ENCODE measurements at regions not wholly inside any gene's neighbourhood (a gene's known extent, or its start where the extent isn't known, plus 50 kb on each side); places are given as distances from the start of the nearest gene placed in this dataset.

- no peak for DNase-seq (ENCODE audit: low spot score)
- intact Hi-C loops (cut with DNase I), result no loop called here
These were observed 135.1 kb upstream of the KLHL25 start for GRCh38 chr15:85929786-85930185.

GRCh38 chr15:85932391-85932790 is 137.7 kb upstream of the KLHL25 start:
- DNase-seq (ENCODE audit: low spot score), result no peak
- intact Hi-C loops (cut with DNase I), result no loop called here

- intact Hi-C loops (cut with DNase I), result no loop called here
- DNase-seq (ENCODE audit: low spot score), result no peak
These were observed 140.0 kb upstream of the KLHL25 start for GRCh38 chr15:85934691-85935090.

GRCh38 chr15:85935182-85935581 is 140.5 kb upstream of the KLHL25 start:
- DNase-seq (ENCODE audit: low spot score), result no peak
- intact Hi-C loops (cut with DNase I), result no loop called here

GRCh38 chr15:85937661-85938060 is 142.0 kb upstream of the AGBL1 start:
- intact Hi-C loops (cut with DNase I), result no loop called here
- DNase-seq (ENCODE audit: low spot score), result no peak

GRCh38 chr15:85941186-85941855 is 138.3 kb upstream of the AGBL1 start:
- DNase-seq (ENCODE audit: low spot score), result no peak
- intact Hi-C loops (cut with DNase I), result no loop called here

- intact Hi-C loops (cut with DNase I), result no loop called here
- no peak for DNase-seq (ENCODE audit: low spot score)
These were observed 137.0 kb upstream of the AGBL1 start for GRCh38 chr15:85942632-85943031.

GRCh38 chr15:85943151-85943550 is 136.5 kb upstream of the AGBL1 start:
- DNase-seq (ENCODE audit: low spot score), result no peak
- intact Hi-C loops (cut with DNase I), result no loop called here

GRCh38 chr15:85943791-85944190 is 135.9 kb upstream of the AGBL1 start:
- no peak for DNase-seq (ENCODE audit: low spot score)
- intact Hi-C loops (cut with DNase I), result no loop called here

- intact Hi-C loops (cut with DNase I), result no loop called here
These were observed 132.7 kb upstream of the AGBL1 start for GRCh38 chr15:85947021-85947420.

GRCh38 chr15:85947936-85948335 is 131.7 kb upstream of the AGBL1 start:
- intact Hi-C loops (cut with DNase I), result no loop called here
- no peak for DNase-seq (ENCODE audit: low spot score)

More at GRCh38 chr15:85947021-85947420, 132.7 kb upstream of the AGBL1 start:
- no peak for DNase-seq (ENCODE audit: low spot score)

GRCh38 chr15:85950101-85950500 is 129.6 kb upstream of the AGBL1 start:
- no peak for DNase-seq (ENCODE audit: low spot score)
- intact Hi-C loops (cut with DNase I), result no loop called here

- no peak for DNase-seq (ENCODE audit: low spot score)
- intact Hi-C loops (cut with DNase I), result loop anchor here in 1 of 2 donors (2.0 kb wide), 1 partner anchor 28 kb away; no protein-coding TSS in a partner anchor
These were observed 125.1 kb upstream of the AGBL1 start for GRCh38 chr15:85954586-85954985.

- DNase-seq (ENCODE audit: low spot score), result no peak
- intact Hi-C loops (cut with DNase I), result loop anchor here in 1 of 2 donors (2.0 kb wide), 1 partner anchor 27 kb away; no protein-coding TSS in a partner anchor
These were observed 123.9 kb upstream of the AGBL1 start for GRCh38 chr15:85955501-85956391.

- no peak for DNase-seq (ENCODE audit: low spot score)
- intact Hi-C loops (cut with DNase I), result no loop called here
These were observed 123.0 kb upstream of the AGBL1 start for GRCh38 chr15:85956532-85957275.

- no peak for DNase-seq (ENCODE audit: low spot score)
- intact Hi-C loops (cut with DNase I), result no loop called here
These were observed 120.1 kb upstream of the AGBL1 start for GRCh38 chr15:85959611-85960010.

- DNase-seq (ENCODE audit: low spot score), result no peak
- intact Hi-C loops (cut with DNase I), result no loop called here
These were observed 119.3 kb upstream of the AGBL1 start for GRCh38 chr15:85960381-85960780.

- DNase-seq (ENCODE audit: low spot score), result no peak
These were observed 117.8 kb upstream of the AGBL1 start for GRCh38 chr15:85961821-85962220.

GRCh38 chr15:85963262-85963760 is 116.4 kb upstream of the AGBL1 start:
- intact Hi-C loops (cut with DNase I), result no loop called here

More at GRCh38 chr15:85961821-85962220, 117.8 kb upstream of the AGBL1 start:
- intact Hi-C loops (cut with DNase I), result no loop called here

GRCh38 chr15:85964471-85964870 is 115.2 kb upstream of the AGBL1 start:
- no peak for DNase-seq (ENCODE audit: low spot score)
- intact Hi-C loops (cut with DNase I), result no loop called here

More at GRCh38 chr15:85963262-85963760, 116.4 kb upstream of the AGBL1 start:
- DNase-seq (ENCODE audit: low spot score), result no peak

Data from posterior vena cava (tissue), 2 donors.